SK-N-SH treated with all-trans-retinoic acid at 6 μM for 48 hours (cell line): ENCODE measurements at regions not wholly inside any gene's neighbourhood (a gene's known extent, or its start where the extent isn't known, plus 50 kb on each side); places are given as distances from the start of the nearest gene placed in this dataset.

Source experiments
- ATAC-seq: fragments of 200-7000 bp; cut with Tn5 transposase; 3 replicates; pipeline ENCODE4 v1.9.1; 2020; ENCODE audit warnings: mild to moderate bottlenecking, moderate library complexity
- ARNTL ChIP-seq: fragments of 450-650 bp; formaldehyde crosslinking; IDR thresholded peaks from 2 replicates; pipeline ENCODE4 v1.5.0; 2020; ENCODE audit warnings: low read depth, mild to moderate bottlenecking, moderate library complexity, borderline replicate concordance
- BACH2 ChIP-seq: fragments of 250-450 bp; sonication (Bioruptor Pico); IDR thresholded peaks from 2 replicates; pipeline ENCODE4 v1.9.0; 2021; ENCODE audit warnings: mild to moderate bottlenecking, borderline replicate concordance
- CSDC2 ChIP-seq: fragments of 250-450 bp; sonication (Bioruptor Pico); IDR thresholded peaks from 2 replicates; pipeline ENCODE4 v1.5.0; 2020; ENCODE audit warnings: mild to moderate bottlenecking, moderate library complexity
- CSRNP3 ChIP-seq: fragments of 250-450 bp; sonication (Bioruptor Pico); IDR thresholded peaks from 2 replicates; pipeline ENCODE4 v1.5.1; 2021; ENCODE audit warnings: mild to moderate bottlenecking, moderate library complexity
- ESRRG ChIP-seq: fragments of 250-450 bp; sonication (Bioruptor Pico); IDR thresholded peaks from 2 replicates; pipeline ENCODE4 v1.6.1; 2021; ENCODE audit warnings: mild to moderate bottlenecking
- GLIS3 ChIP-seq: fragments of 250-450 bp; sonication (Bioruptor Pico); IDR thresholded peaks from 2 replicates; pipeline ENCODE4 v1.5.0; 2020; ENCODE audit warnings: mild to moderate bottlenecking, moderate library complexity
- ISL1 ChIP-seq: fragments of 250-450 bp; sonication (Bioruptor Pico); IDR thresholded peaks from 2 replicates; pipeline ENCODE4 v2.1.2; 2022; ENCODE audit warnings: mild to moderate bottlenecking, moderate library complexity
- OSR1 ChIP-seq: fragments of 250-450 bp; sonication (Bioruptor Pico); IDR thresholded peaks from 2 replicates; pipeline ENCODE4 v1.8.0; 2022; ENCODE audit warnings: moderate library complexity, mild to moderate bottlenecking, inconsistent platforms
- POU6F1 ChIP-seq: fragments of 250-450 bp; sonication (Bioruptor Pico); IDR thresholded peaks from 2 replicates; pipeline ENCODE4 v1.8.0; 2021; ENCODE audit warnings: low read depth, mild to moderate bottlenecking, moderate library complexity, borderline replicate concordance
- PPARA ChIP-seq: fragments of 250-450 bp; sonication (Bioruptor Pico); IDR thresholded peaks from 2 replicates; pipeline ENCODE4 v1.5.0; 2020; ENCODE audit warnings: mild to moderate bottlenecking, borderline replicate concordance
- SNAI2 ChIP-seq: fragments of 250-450 bp; sonication (Bioruptor Pico); IDR thresholded peaks from 2 replicates; pipeline ENCODE4 v1.5.0; 2020; ENCODE audit warnings: mild to moderate bottlenecking, moderate library complexity
- TCF4 ChIP-seq: fragments of 250-450 bp; sonication (Bioruptor Pico); IDR thresholded peaks from 2 replicates; pipeline ENCODE4 v1.8.0; 2021; ENCODE audit warnings: mild to moderate bottlenecking, moderate library complexity, borderline replicate concordance
- TOX ChIP-seq: fragments of 250-450 bp; sonication (Bioruptor Pico); IDR thresholded peaks from 2 replicates; pipeline ENCODE4 v1.8.0; 2021; ENCODE audit warnings: mild to moderate bottlenecking, moderate library complexity, borderline replicate concordance
- ZC3H10 ChIP-seq: fragments of 250-450 bp; sonication (Bioruptor Pico); IDR thresholded peaks from 2 replicates; pipeline ENCODE4 v1.5.1; 2021; ENCODE audit warnings: mild to moderate bottlenecking, moderate library complexity
- ZFP3 ChIP-seq: fragments of 250-450 bp; sonication (Bioruptor Pico); IDR thresholded peaks from 2 replicates; pipeline ENCODE4 v1.5.0; 2020; ENCODE audit warnings: mild to moderate bottlenecking, moderate library complexity
- ZFP30 ChIP-seq: fragments of 450-650 bp; formaldehyde crosslinking; IDR thresholded peaks from 2 replicates; pipeline ENCODE4 v1.5.0; 2022; ENCODE audit warnings: mild to moderate bottlenecking, moderate library complexity
- ZNF565 ChIP-seq: fragments of 450-650 bp; formaldehyde crosslinking; conservative IDR thresholded peaks from 2 replicates; pipeline ENCODE4 v1.5.0; 2020; ENCODE audit warnings: low read depth, mild to moderate bottlenecking, moderate library complexity
- ZNF70 ChIP-seq: fragments of 450-650 bp; formaldehyde crosslinking; IDR thresholded peaks from 2 replicates; pipeline ENCODE4 v1.5.0; 2020; ENCODE audit warnings: mild to moderate bottlenecking, moderate library complexity
- ZNF8 ChIP-seq: fragments of 450-650 bp; formaldehyde crosslinking; IDR thresholded peaks from 2 replicates; pipeline ENCODE4 v1.5.0; 2020; ENCODE audit warnings: mild to moderate bottlenecking, moderate library complexity
- TF ChIP-seq, protein P1 (sequence below): fragments of 250-450 bp; sonication (Bioruptor Pico); IDR thresholded peaks from 2 replicates; pipeline ENCODE4 v1.5.1; 2020; ENCODE audit warnings: low read depth, mild to moderate bottlenecking, moderate library complexity
- TF ChIP-seq, protein P2 (sequence below): fragments of 250-450 bp; sonication (Bioruptor Pico); IDR thresholded peaks from 2 replicates; pipeline ENCODE4 v1.8.0; 2020; ENCODE audit warnings: mild to moderate bottlenecking, moderate library complexity, borderline replicate concordance
- TF ChIP-seq, protein P3 (sequence below): fragments of 250-450 bp; sonication (Bioruptor Pico); IDR thresholded peaks from 2 replicates; pipeline ENCODE4 v1.5.0; 2020; ENCODE audit warnings: mild to moderate bottlenecking, moderate library complexity

DNA sequence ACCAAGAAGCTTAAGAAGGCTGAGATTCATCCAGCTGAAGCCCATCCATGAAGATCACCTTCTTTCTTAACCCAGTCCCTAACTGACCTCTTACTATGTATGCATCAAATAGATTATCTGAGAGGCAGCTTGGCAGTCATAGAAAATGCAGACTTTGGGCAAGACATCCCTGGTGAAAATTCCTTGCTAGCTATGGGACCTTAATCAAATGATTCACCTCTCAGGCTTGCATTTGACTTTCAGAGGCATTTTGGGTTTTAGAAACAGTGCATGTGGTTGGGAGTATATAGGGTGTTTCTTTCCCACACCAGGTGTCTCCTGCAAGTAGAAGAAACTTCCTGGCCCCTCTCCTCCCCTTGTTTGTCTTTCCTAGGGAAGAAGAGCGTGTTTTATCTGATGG is 188.5 kb upstream of the ISX start:
- no peak for ATAC-seq
- TF ChIP-seq ZFP30 (CRISPR knock-in tag) (no peak), ARNTL (no peak), BACH2 (CRISPR knock-in tag) (no peak), ZNF565 (no peak), CSRNP3 (no peak), TCF4 (CRISPR knock-in tag) (no peak), TOX (CRISPR knock-in tag) (no peak), POU6F1 (CRISPR knock-in tag) (no peak), ZC3H10 (CRISPR knock-in tag) (no peak), ZFP3 (CRISPR knock-in tag) (no peak), GLIS3 (CRISPR knock-in tag) (no peak), PPARA (CRISPR knock-in tag) (no peak), SNAI2 (CRISPR knock-in tag) (no peak), CSDC2 (no peak), ESRRG (CRISPR knock-in tag) (no peak), ZNF70 (no peak), ISL1 (CRISPR knock-in tag) (no peak)
- TF ChIP-seq, protein P1, sequence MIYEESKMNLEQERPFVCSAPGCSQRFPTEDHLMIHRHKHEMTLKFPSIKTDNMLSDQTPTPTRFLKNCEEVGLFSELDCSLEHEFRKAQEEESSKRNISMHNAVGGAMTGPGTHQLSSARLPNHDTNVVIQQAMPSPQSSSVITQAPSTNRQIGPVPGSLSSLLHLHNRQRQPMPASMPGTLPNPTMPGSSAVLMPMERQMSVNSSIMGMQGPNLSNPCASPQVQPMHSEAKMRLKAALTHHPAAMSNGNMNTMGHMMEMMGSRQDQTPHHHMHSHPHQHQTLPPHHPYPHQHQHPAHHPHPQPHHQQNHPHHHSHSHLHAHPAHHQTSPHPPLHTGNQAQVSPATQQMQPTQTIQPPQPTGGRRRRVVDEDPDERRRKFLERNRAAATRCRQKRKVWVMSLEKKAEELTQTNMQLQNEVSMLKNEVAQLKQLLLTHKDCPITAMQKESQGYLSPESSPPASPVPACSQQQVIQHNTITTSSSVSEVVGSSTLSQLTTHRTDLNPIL, result no peak
- TF ChIP-seq, protein P2, sequence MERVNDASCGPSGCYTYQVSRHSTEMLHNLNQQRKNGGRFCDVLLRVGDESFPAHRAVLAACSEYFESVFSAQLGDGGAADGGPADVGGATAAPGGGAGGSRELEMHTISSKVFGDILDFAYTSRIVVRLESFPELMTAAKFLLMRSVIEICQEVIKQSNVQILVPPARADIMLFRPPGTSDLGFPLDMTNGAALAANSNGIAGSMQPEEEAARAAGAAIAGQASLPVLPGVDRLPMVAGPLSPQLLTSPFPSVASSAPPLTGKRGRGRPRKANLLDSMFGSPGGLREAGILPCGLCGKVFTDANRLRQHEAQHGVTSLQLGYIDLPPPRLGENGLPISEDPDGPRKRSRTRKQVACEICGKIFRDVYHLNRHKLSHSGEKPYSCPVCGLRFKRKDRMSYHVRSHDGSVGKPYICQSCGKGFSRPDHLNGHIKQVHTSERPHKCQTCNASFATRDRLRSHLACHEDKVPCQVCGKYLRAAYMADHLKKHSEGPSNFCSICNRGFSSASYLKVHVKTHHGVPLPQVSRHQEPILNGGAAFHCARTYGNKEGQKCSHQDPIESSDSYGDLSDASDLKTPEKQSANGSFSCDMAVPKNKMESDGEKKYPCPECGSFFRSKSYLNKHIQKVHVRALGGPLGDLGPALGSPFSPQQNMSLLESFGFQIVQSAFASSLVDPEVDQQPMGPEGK (CRISPR knock-in tag), result no peak
- TF ChIP-seq, all 23 proteins: peak for 0

- ATAC-seq, result no peak
- TF ChIP-seq ESRRG (CRISPR knock-in tag) (no peak), ZFP30 (CRISPR knock-in tag) (no peak), ARNTL (no peak), ZC3H10 (CRISPR knock-in tag) (no peak), POU6F1 (CRISPR knock-in tag) (no peak), ZNF8 (CRISPR knock-in tag) (no peak), CSDC2 (no peak), OSR1 (no peak), GLIS3 (CRISPR knock-in tag) (no peak), TOX (CRISPR knock-in tag) (no peak), ZNF565 (no peak), ZNF70 (no peak), ZFP3 (CRISPR knock-in tag) (no peak), CSRNP3 (no peak)
- TF ChIP-seq, protein P1, result no peak
- TF ChIP-seq, protein P3, sequence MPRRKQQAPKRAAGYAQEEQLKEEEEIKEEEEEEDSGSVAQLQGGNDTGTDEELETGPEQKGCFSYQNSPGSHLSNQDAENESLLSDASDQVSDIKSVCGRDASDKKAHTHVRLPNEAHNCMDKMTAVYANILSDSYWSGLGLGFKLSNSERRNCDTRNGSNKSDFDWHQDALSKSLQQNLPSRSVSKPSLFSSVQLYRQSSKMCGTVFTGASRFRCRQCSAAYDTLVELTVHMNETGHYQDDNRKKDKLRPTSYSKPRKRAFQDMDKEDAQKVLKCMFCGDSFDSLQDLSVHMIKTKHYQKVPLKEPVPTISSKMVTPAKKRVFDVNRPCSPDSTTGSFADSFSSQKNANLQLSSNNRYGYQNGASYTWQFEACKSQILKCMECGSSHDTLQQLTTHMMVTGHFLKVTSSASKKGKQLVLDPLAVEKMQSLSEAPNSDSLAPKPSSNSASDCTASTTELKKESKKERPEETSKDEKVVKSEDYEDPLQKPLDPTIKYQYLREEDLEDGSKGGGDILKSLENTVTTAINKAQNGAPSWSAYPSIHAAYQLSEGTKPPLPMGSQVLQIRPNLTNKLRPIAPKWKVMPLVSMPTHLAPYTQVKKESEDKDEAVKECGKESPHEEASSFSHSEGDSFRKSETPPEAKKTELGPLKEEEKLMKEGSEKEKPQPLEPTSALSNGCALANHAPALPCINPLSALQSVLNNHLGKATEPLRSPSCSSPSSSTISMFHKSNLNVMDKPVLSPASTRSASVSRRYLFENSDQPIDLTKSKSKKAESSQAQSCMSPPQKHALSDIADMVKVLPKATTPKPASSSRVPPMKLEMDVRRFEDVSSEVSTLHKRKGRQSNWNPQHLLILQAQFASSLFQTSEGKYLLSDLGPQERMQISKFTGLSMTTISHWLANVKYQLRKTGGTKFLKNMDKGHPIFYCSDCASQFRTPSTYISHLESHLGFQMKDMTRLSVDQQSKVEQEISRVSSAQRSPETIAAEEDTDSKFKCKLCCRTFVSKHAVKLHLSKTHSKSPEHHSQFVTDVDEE (CRISPR knock-in tag), result no peak
- TF ChIP-seq, all 23 proteins: peak for 0
These were observed 187.8 kb upstream of the ISX start for GRCh38 chr22:34878171-34878570.
